Sciatic nerve (tissue), 2 donors: ENCODE measurements at regions not wholly inside any gene's neighbourhood (a gene's known extent, or its start where the extent isn't known, plus 50 kb on each side); places are given as distances from the start of the nearest gene placed in this dataset.
"Not testable (repeated sequence)": the region's sequence is repeated elsewhere in the genome, so short reads cannot be mapped to it uniquely, and the experiment has no call there.

ENCODE experiments used
- ATAC-seq: fragments of 200-7000 bp; cut with Tn5 transposase; one replicate; pipeline ENCODE4 v1.9.1; 2020; ENCODE audit warnings: mild to moderate bottlenecking, moderate library complexity
- DNase-seq: peaks from one replicate; pipeline ENCODE4 v3.0.0-alpha.2; 2020; ENCODE audit warnings: low spot score
- intact Hi-C: fragments of 100-400 bp; cut with DNase I; formaldehyde crosslinking; loops from one replicate; pipeline ENCODE4 v1.14.2; 2022
- donor health status: DM: no; HTN: no; CAD: no.
- donor health status: DM: no; HTN: no; CAD: no.

DNA sequence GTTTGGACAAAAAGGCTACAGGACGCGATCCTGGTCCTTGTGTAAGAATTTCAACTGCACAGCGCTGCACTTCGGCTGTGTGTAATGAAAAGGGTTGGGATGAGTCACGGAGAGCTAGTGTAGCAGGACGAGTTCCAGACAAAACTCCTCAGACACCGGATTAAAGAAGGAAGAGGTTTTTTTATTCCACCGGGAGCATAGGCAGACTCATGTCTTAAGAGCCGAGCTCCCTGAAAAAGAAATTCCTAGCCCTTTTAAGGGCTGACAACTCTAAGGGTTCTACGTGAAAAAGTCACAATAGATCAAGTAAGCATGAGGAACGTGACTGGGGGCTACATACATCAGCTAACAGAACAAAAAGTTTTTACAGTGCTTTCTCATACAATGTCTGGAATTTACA, 54.8 kb upstream of the FAM90A1 start:
- ATAC-seq, DNase-seq, intact Hi-C loops: not testable (repeated sequence)

DNA sequence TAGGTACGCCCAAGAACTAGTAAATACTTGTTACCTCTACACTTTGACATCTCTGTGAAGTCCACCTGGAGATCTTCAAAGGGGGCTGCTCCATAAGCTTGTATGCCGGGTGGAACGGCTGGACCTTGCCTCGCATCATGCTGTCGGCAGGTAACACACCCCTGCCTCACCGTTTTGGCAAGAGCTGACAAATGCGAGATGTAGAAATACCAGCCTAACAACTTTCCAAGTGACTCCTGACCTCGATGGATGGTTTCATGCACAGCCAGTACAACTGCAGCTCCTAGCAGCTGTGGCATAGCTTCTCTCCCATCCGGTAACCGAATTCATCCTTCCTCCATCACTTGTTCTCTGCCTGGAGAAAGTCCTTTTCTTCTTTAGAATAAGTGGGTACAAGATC, 58.3 kb upstream of the FAM90A1 start:
- ATAC-seq, intact Hi-C loops, DNase-seq: not testable (repeated sequence)

DNA sequence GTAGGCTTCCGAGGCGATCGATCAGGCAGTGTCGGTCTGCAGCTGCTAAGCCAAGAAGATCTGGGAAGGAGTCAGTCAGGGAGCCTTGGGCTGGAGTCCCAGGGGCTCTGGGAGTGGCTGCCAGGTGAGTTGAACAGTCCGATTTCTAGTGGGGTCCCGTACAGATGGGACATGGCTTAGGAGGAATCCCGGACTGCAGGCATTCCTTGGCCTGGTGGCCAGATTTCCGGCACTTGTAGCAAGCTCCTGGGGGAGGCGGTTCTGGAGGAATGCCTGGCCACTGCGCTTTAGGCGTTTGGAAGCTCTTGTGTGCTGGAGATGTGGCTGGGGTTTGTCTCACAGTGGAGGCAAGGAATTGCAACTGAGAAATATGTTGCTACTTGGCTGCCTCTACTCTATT, 64.3 kb upstream of the FAM90A1 start:
- ATAC-seq, DNase-seq, intact Hi-C loops: not testable (repeated sequence)

DNA sequence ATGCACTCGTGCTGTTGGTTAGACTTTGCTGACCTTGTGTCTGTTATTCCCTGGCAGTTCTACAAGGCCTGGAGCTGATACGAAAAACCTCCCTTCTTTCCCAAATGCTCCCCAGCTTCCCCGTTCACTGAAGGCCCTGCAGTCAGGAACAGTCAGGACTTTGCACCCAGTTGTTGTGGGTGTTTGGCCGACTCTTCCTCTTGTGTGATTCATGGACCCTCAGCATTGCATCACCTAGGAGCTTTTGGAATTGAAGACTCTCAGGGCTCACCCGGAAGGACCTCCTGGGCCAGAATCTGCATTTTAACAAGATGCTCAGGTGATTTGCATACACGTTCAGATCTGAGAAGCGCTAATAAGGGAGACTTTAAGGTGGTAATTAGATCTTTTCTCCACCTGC, 67.2 kb upstream of the FAM90A1 start:
- DNase-seq, intact Hi-C loops, ATAC-seq: not testable (repeated sequence)

DNA sequence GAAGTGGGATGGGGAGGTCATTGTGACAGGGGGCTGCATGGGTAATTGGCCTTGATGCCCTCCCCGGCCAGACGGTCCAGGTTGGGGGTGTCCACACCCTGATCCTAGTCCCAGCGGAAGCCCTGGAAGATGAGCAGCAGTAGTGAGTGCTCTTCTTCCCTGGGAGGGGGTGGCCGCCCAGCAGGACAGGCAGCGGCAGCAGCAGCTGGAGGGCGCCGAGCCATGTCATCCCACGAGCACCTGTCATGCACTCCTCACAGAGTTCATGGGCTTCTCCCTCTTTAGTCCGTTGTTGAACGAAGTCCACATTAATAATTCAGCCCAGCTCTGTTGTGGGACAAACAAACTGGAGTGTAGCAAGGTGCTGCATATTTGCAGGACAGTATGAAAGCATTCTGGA, 81.2 kb upstream of the FAM90A1 start:
- DNase-seq, ATAC-seq, intact Hi-C loops: not testable (repeated sequence)

DNA sequence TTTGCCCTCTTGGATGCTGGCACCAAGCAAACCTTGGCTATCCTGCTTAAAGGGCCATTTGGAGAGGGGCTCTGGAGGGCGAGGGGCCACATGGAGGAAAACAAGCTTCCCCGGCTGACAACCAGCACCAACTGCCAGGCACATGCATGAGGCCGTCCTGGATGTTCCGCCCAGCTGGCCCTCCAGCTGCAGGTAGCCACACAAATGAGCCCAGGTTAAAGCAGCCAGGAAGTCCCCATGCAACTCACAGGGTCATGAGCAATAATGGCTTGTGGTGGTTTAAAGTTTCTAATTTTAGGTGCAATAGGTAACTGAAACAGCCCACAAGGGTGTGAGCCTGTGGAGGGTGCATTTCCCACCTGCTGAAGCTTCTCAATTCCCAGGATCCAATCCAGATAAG, 88.6 kb upstream of the FAM90A1 start:
- DNase-seq, intact Hi-C loops, ATAC-seq: not testable (repeated sequence)

DNA sequence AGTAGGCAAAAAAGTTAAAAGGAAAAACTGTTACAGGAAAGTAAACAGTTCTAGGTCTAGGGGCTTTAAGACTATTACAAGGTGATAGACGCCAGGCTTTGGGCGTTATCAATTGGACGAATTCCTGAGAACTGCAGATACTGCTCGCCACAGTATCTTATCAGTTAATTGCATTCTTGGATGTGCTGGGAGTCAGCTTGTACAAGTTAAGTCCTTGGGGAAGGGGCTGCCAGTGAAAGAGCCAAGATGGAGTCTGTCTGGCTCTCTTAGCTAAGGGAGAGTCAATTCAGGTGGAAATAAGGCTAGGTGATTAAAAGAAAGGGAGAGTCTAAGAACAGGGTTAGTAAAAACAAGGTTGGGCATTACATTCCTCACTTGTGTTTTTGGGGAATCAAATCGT, 90.3 kb upstream of the FAM90A1 start:
- ATAC-seq, intact Hi-C loops: not testable (repeated sequence)

DNA sequence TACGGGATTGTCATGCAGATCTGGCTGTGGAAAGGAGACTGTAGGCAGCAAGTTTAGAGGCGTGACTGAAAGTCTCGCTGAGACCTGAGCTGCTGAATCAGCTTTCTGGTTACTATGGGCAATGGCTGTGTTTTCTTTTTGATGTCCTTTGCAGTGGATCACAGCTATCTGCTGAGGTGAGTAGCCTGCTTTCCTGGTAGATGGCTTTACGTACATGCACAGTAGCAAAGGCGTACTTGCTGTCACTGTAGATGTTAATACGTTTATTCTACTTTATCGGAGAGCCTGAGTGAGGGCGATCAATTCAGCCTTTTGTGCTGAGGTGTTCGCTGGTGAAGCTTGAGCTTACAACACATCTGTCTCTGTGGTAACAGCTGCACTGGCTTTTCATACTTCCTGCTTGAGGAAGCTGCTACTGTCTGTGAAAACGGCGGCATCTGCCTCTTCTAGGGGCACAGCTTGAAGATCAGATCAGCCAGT, 92.9 kb upstream of the FAM90A1 start:
- DNase-seq, intact Hi-C loops, ATAC-seq: not testable (repeated sequence)

More for the DNA sequence above, 90.3 kb upstream of the FAM90A1 start:
- DNase-seq: not testable (repeated sequence)

DNA sequence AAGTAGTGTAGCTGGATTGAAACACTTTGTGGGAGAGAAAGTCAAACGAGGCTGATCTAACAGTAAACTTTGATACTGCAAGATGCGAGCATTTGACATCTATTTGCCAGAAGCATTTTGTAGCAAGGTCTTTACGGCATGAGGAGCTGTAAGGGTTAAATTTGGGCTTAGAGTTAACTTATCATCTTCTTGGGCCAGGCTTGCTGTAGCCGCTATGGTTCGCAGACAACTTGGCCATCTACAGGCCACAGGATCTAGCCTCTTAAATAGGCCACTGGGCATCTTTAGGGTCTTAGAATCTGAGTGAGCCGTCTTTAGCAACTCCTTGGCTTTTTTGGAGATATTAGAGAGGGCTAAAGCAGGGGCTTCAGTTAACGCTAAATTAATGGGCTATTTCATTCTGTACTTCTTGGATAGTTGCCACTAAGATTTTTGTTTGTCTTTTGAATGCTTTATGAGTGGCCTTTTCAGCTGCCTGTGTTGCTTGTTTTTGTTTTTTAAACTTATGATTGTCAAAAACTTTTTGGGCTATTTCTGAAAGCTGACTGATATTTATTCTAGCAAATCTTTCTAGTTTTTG, 93.5 kb upstream of the FAM90A1 start:
- DNase-seq, intact Hi-C loops, ATAC-seq: not testable (repeated sequence)

DNA sequence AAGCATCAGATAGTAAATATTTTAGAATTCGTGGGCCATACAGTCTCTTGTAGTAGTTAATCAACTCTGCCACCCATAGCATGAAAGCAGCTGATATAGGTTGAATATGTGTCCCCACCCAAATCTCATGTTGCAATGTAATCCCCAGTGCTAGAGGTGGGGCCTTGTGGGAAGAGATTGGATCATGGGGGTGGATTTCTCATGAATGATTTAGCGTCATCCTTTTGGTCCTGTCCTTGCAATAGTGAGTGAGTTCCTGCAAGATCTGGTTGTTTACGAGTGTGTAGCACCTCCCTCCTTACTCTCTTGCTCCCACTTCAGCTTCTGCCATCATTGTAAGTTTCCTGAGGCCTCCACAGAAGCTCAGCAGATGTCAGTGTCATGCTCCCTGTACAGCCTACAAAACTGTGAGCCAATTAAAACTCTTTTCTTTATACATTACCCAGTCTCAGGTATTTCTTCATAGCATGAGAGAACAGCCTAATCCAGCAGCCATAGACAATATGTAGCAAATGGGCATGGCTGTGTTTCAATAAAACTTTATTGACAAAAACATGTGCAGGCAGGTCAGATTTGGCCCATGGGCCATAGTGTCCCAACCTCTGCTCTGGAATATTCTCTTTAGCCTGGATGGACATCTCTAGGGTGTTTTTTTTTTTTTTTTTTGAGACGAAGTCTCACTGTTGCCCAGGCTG, 97.9 kb upstream of the FAM90A1 start:
- intact Hi-C loops, ATAC-seq, DNase-seq: not testable (repeated sequence)

DNA sequence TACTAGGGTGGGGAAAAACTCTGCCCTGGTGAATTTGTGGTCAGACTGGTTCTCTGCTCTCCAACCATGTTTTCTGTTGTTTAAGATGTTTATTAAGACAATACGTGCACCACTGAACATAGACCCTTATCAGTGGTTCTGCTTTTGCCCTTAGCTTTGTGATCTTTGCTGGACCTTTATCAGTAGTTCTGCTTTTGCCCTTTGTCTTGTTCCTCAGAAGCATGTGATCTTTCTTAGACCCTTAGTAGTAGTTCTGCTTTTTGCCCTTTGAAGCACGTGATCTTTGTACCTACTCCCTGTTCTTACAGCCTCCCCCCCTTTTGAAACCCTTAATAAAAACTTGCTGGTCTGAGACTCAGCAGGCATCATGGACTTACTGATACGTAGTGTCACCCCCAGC, 101.4 kb upstream of the FAM90A1 start:
- DNase-seq, ATAC-seq, intact Hi-C loops: not testable (repeated sequence)

DNA sequence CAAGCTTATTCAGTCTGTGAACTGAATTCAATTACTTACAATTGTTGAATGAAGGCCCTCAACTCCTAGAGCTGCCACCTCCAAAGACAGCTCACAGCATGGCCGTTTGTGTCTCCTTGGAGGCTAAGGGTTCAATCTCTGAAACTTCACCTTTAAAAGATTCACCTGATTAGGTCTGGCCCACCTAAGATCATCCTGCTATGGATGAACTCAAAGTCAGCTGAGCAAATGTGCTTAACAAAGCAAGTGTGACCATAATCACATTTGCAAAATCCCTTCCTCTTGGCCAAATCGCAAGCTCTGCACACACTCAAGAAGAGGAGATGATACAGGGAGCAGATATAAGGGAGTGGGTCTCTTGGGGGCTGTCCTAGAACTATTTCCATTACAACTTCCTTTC, 105.0 kb upstream of the FAM90A1 start:
- ATAC-seq, intact Hi-C loops, DNase-seq: not testable (repeated sequence)

DNA sequence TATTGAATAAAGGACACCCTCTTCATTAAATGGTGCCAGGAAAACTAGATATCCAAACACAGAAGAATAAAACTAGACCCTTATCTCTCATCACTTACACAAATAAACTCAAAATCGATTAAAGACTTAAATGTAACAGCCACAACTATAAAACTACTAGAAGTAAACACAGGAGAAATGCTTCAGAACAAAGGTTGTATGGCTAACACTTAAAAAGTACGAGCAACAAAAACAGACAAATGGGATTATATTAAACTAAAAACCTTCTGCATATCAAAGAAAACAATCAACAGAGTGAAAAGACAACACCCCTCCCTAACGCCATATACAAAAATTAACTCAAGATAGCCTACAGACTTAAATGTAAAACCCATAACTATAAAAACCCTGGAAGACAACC, 104.7 kb upstream of the CLEC6A start:
- DNase-seq, intact Hi-C loops, ATAC-seq: not testable (repeated sequence)

DNA sequence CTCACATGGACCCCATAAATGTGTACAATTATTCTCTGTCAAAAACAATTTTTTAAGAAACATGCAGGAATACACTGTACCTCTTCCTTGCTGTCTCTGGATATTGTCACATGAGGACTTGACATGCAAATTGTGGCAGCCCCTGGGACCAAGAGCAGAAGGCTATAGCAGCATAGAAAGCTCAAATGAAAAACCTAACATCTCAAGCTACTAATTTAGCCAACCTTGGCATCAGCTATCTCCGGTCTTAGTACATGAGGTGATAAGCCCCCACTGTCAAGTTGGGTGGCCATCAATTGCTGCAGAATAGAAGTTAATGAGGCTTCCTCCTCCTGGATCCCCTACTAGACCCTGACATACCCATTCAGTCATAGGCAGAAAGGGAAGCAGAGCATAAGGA, 101.0 kb upstream of the CLEC6A start:
- ATAC-seq, DNase-seq, intact Hi-C loops: not testable (repeated sequence)

DNA sequence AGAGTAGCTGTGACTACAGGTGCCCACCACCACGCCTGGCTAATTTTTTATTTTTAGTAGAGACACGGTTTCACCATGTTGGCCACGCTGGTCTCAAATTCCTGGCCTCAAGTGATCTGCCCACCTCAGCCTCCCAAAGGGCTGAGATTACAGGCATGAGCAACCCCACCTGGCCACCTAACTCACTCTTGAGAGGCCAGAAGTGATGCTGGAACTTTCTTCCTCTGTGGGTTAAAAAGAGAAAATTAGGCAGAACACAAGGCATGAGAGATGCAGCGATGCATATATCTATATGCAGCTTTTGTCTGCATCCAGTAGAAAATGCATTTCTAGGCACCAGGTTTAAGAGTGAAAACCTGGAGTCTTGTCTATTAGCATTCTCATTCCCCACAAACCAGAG, 100.2 kb upstream of the CLEC6A start:
- ATAC-seq, DNase-seq, intact Hi-C loops: not testable (repeated sequence)

DNA sequence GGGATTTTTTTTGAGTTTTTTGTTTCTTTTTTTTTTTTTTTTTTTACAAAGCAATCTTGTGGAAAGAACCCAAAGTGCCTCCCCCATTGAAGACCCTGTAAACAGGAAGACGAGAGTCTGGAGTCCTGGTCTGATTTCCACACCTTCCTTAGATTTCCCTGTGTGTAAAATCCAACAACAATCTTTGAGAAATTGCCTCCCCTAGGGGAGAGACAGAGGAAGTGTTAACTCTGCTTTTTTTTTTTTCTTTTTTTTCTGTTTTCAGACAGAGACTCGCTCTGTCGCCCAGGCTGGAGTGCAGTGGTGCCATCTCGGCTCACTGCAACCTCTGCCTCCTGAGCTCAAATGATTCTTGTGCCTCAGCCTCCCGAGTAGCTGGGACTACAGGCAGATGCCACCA, 82.0 kb upstream of the CLEC6A start:
- intact Hi-C loops, DNase-seq, ATAC-seq: not testable (repeated sequence)

DNA sequence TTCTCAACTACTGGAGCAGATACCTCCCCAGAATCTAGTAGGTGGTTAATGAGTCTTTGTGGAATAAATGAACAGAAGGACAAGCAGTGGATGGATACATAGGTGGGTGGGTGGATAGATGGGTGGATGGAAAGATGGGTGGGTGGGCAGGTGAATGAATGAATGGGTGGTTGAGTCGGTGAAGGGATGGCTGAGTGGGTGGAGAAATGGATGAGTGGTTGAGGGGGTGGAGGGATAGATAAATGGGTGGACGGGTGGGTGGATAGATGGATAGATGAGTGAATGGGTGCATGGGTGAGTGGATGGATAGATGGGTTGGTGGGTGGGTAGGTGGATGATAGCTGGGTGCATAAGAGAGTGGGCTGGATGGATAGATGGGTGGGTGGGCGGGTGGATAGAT, 80.6 kb upstream of the CLEC6A start:
- ATAC-seq, intact Hi-C loops, DNase-seq: not testable (repeated sequence)

DNA sequence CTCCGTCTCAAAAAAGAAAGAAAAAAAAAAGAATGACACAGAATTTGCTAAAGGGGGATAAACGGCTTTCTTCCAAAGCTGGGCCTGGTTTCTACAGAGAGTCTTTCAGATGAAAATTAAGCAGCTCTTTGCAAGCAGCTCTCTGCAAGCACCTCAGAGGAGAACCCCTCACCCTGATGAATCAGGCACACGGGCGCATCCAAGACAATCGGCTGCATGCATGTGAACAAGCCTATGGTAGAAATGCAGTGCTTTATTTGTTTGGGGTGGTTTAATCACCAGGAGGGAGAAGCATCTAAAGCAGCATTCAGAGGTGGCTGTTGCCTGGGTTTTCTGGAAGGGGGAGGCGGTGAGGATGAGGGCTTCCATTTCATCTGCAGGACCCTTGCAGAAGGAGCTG, 78.0 kb upstream of the CLEC6A start:
- DNase-seq, ATAC-seq, intact Hi-C loops: not testable (repeated sequence)

DNA sequence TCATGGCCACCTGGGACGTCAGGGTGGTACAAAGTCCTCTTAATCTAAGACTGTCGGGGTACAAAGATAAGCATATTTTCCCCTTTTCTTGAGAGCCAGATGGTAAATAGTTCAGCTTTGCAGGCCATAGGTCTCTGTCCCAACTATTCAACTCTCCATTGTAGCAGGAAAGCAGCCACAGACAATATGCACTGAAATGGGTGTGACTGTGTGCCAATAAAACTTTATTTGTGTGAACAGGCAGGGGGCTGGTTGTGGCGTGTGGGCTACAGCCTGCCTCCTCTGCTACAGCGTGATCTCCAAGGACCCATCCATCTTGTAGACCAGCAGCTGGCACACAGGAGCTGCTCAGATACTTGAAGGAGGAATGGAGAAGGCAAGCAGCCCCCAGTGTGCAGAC, 73.2 kb upstream of the CLEC6A start:
- DNase-seq, intact Hi-C loops, ATAC-seq: not testable (repeated sequence)

DNA sequence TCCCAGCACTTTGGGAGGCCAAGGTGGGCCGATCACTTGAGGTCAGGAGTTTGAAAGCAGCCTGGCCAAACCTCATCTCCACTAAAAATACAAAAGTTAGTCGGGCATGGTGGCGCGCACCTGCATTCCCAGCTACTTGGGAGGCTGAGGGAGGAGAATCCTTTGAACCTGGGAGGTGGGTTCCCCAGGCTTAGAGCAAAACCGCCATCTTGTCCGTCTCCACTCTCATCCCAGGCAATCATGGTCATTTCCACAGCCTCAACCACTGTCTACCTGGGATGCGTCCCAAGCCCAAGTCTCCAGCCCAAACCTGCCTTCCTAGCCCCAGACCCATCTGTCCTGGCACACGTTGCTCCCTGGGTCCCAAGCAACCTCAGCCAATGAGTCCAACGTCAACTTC, 71.1 kb upstream of the CLEC6A start:
- not testable (repeated sequence) for DNase-seq, ATAC-seq

More for the DNA sequence above, 71.1 kb upstream of the CLEC6A start:
- intact Hi-C loops: not testable (repeated sequence)
